ENCODE measurements at regions not wholly inside any gene's neighbourhood (a gene's known extent, or its start where the extent isn't known, plus 50 kb on each side); places are given as distances from the start of the nearest gene placed in this dataset.

GRCh38 chr1:187078321-187078720 lies 249.6 kb downstream of the PLA2G4A start:
- Histone ChIP-seq H3K27ac (ENCODE audit: low read length) (no peak overlapping the region), H3K9me3 (replicated peaks; ENCODE audit: control insufficient read depth, low read depth, low read length) (no peaks in the 10 kb centered on the region), H3K4me3 (ENCODE audit: low read length) (no peak overlapping the region), H3K27me3 (ENCODE audit: control insufficient read depth, insufficient read depth, low read length) (no peaks in the 10 kb centered on the region), H3K4me1 (ENCODE audit: control insufficient read depth, insufficient read depth, low read length) (no peaks in the 10 kb centered on the region), H3K36me3 (ENCODE audit: control insufficient read depth, insufficient read depth, low read length) (no peaks in the 10 kb centered on the region)
- 57% methylated on average over 2 of the region's 3 CpGs for WGBS (ENCODE audit: insufficient coverage)
- DNase-seq = no peak

GRCh38 chr1:187078916-187079315 lies 250.2 kb downstream of the PLA2G4A start:
- Histone ChIP-seq H3K27ac (ENCODE audit: low read length) (no peak overlapping the region), H3K36me3 (ENCODE audit: control insufficient read depth, insufficient read depth, low read length) (no peaks in the 10 kb centered on the region)
- WGBS (ENCODE audit: insufficient coverage) = no CpG with 5 or more reads among the region's 2 CpGs

GRCh38 chr1:187079330-187079729 lies 250.6 kb downstream of the PLA2G4A start:
- 74% methylated on average over 5 of the region's 6 CpGs for WGBS (ENCODE audit: insufficient coverage)
- no peak for DNase-seq
- Histone ChIP-seq H3K4me3 (ENCODE audit: low read length) (no peak overlapping the region), H3K36me3 (ENCODE audit: control insufficient read depth, insufficient read depth, low read length) (no peaks in the 10 kb centered on the region), H3K27me3 (ENCODE audit: control insufficient read depth, insufficient read depth, low read length) (no peaks in the 10 kb centered on the region), H3K4me1 (ENCODE audit: control insufficient read depth, insufficient read depth, low read length) (no peaks in the 10 kb centered on the region), H3K27ac (ENCODE audit: low read length) (no peak overlapping the region), H3K9me3 (replicated peaks; ENCODE audit: control insufficient read depth, low read depth, low read length) (no peaks in the 10 kb centered on the region)

More at GRCh38 chr1:187078916-187079315, 250.2 kb downstream of the PLA2G4A start:
- H3K4me3 ChIP-seq (ENCODE audit: low read length) = no peak overlapping the region
- H3K9me3 ChIP-seq (replicated peaks; ENCODE audit: control insufficient read depth, low read depth, low read length) = no peaks in the 10 kb centered on the region
- H3K4me1 ChIP-seq (ENCODE audit: control insufficient read depth, insufficient read depth, low read length) = no peaks in the 10 kb centered on the region
- no peak for DNase-seq
- H3K27me3 ChIP-seq (ENCODE audit: control insufficient read depth, insufficient read depth, low read length) = no peaks in the 10 kb centered on the region

GRCh38 chr1:187091666-187092065 lies 262.9 kb downstream of the PLA2G4A start:
- Histone ChIP-seq H3K4me3 (ENCODE audit: low read length) (no peak overlapping the region), H3K27me3 (ENCODE audit: control insufficient read depth, insufficient read depth, low read length) (no peaks in the 10 kb centered on the region), H3K36me3 (ENCODE audit: control insufficient read depth, insufficient read depth, low read length) (no peaks in the 10 kb centered on the region), H3K4me1 (ENCODE audit: control insufficient read depth, insufficient read depth, low read length) (no peaks in the 10 kb centered on the region), H3K27ac (ENCODE audit: low read length) (no peak overlapping the region), H3K9me3 (replicated peaks; ENCODE audit: control insufficient read depth, low read depth, low read length) (no peaks in the 10 kb centered on the region)
- no peak for DNase-seq

GRCh38 chr1:187092104-187092503 lies 263.4 kb downstream of the PLA2G4A start:
- Histone ChIP-seq H3K36me3 (ENCODE audit: control insufficient read depth, insufficient read depth, low read length) (no peaks in the 10 kb centered on the region), H3K27me3 (ENCODE audit: control insufficient read depth, insufficient read depth, low read length) (no peaks in the 10 kb centered on the region), H3K9me3 (replicated peaks; ENCODE audit: control insufficient read depth, low read depth, low read length) (no peaks in the 10 kb centered on the region), H3K27ac (ENCODE audit: low read length) (no peak overlapping the region), H3K4me1 (ENCODE audit: control insufficient read depth, insufficient read depth, low read length) (no peaks in the 10 kb centered on the region), H3K4me3 (ENCODE audit: low read length) (no peak overlapping the region)
- no peak for DNase-seq
- WGBS (ENCODE audit: insufficient coverage) = 87% methylated on average over 4 of the region's 4 CpGs

GRCh38 chr1:187096689-187097088 lies 267.9 kb downstream of the PLA2G4A start:
- Histone ChIP-seq H3K36me3 (ENCODE audit: control insufficient read depth, insufficient read depth, low read length) (no peaks in the 10 kb centered on the region), H3K4me3 (ENCODE audit: low read length) (no peak overlapping the region), H3K4me1 (ENCODE audit: control insufficient read depth, insufficient read depth, low read length) (no peaks in the 10 kb centered on the region), H3K27ac (ENCODE audit: low read length) (no peak overlapping the region), H3K9me3 (replicated peaks; ENCODE audit: control insufficient read depth, low read depth, low read length) (no peaks in the 10 kb centered on the region), H3K27me3 (ENCODE audit: control insufficient read depth, insufficient read depth, low read length) (no peaks in the 10 kb centered on the region)
- no peak for DNase-seq
- WGBS (ENCODE audit: insufficient coverage) = 38% methylated on average over 1 of the region's 2 CpGs

- no peaks in the 10 kb centered on the region for H3K27me3 ChIP-seq (ENCODE audit: control insufficient read depth, insufficient read depth, low read length)
Measured at GRCh38 chr1:187110351-187110750, 281.6 kb downstream of the PLA2G4A start.

GRCh38 chr1:187114792-187115191 lies 286.0 kb downstream of the PLA2G4A start:
- DNase-seq = no peak
- Histone ChIP-seq H3K9me3 (replicated peaks; ENCODE audit: control insufficient read depth, low read depth, low read length) (no peaks in the 10 kb centered on the region), H3K36me3 (ENCODE audit: control insufficient read depth, insufficient read depth, low read length) (no peaks in the 10 kb centered on the region), H3K4me1 (ENCODE audit: control insufficient read depth, insufficient read depth, low read length) (no peaks in the 10 kb centered on the region), H3K27ac (ENCODE audit: low read length) (no peak overlapping the region), H3K27me3 (ENCODE audit: control insufficient read depth, insufficient read depth, low read length) (no peaks in the 10 kb centered on the region), H3K4me3 (ENCODE audit: low read length) (no peak overlapping the region)

More at GRCh38 chr1:187110351-187110750, 281.6 kb downstream of the PLA2G4A start:
- no peak for DNase-seq
- Histone ChIP-seq H3K9me3 (replicated peaks; ENCODE audit: control insufficient read depth, low read depth, low read length) (no peaks in the 10 kb centered on the region), H3K4me3 (ENCODE audit: low read length) (no peak overlapping the region), H3K4me1 (ENCODE audit: control insufficient read depth, insufficient read depth, low read length) (no peaks in the 10 kb centered on the region), H3K27ac (ENCODE audit: low read length) (no peak overlapping the region), H3K36me3 (ENCODE audit: control insufficient read depth, insufficient read depth, low read length) (no peaks in the 10 kb centered on the region)

GRCh38 chr1:187121661-187122060 lies 292.9 kb downstream of the PLA2G4A start:
- Histone ChIP-seq H3K27ac (ENCODE audit: low read length) (no peak overlapping the region), H3K4me1 (ENCODE audit: control insufficient read depth, insufficient read depth, low read length) (no peaks in the 10 kb centered on the region), H3K27me3 (ENCODE audit: control insufficient read depth, insufficient read depth, low read length) (no peaks in the 10 kb centered on the region), H3K36me3 (ENCODE audit: control insufficient read depth, insufficient read depth, low read length) (no peaks in the 10 kb centered on the region), H3K9me3 (replicated peaks; ENCODE audit: control insufficient read depth, low read depth, low read length) (no peaks in the 10 kb centered on the region), H3K4me3 (ENCODE audit: low read length) (no peak overlapping the region)
- no peak for DNase-seq

GRCh38 chr1:187122566-187122965 lies 293.8 kb downstream of the PLA2G4A start:
- Histone ChIP-seq H3K9me3 (replicated peaks; ENCODE audit: control insufficient read depth, low read depth, low read length) (no peaks in the 10 kb centered on the region), H3K4me3 (ENCODE audit: low read length) (no peak overlapping the region), H3K4me1 (ENCODE audit: control insufficient read depth, insufficient read depth, low read length) (no peaks in the 10 kb centered on the region), H3K36me3 (ENCODE audit: control insufficient read depth, insufficient read depth, low read length) (no peaks in the 10 kb centered on the region), H3K27me3 (ENCODE audit: control insufficient read depth, insufficient read depth, low read length) (no peaks in the 10 kb centered on the region), H3K27ac (ENCODE audit: low read length) (no peak overlapping the region)
- WGBS (ENCODE audit: insufficient coverage) = no CpG with 5 or more reads among the region's 2 CpGs
- no peak for DNase-seq

GRCh38 chr1:187129132-187129531 lies 300.4 kb downstream of the PLA2G4A start:
- Histone ChIP-seq H3K9me3 (replicated peaks; ENCODE audit: control insufficient read depth, low read depth, low read length) (no peaks in the 10 kb centered on the region), H3K27ac (ENCODE audit: low read length) (no peak overlapping the region), H3K4me3 (ENCODE audit: low read length) (no peak overlapping the region), H3K36me3 (ENCODE audit: control insufficient read depth, insufficient read depth, low read length) (no peaks in the 10 kb centered on the region), H3K27me3 (ENCODE audit: control insufficient read depth, insufficient read depth, low read length) (no peaks in the 10 kb centered on the region), H3K4me1 (ENCODE audit: control insufficient read depth, insufficient read depth, low read length) (no peaks in the 10 kb centered on the region)
- no CpG with 5 or more reads among the region's 1 CpG for WGBS (ENCODE audit: insufficient coverage)
- no peak for DNase-seq

Measured in muscle of leg (tissue), 3 donors.